SK-N-SH (cell line): ENCODE measurements at regions not wholly inside any gene's neighbourhood (a gene's known extent, or its start where the extent isn't known, plus 50 kb on each side); places are given as distances from the start of the nearest gene placed in this dataset.

Experiments used
- CTCF ChIA-PET: fragments of 300-600, 350-600 bp; formaldehyde crosslinking; extraction: SDS; loops from one replicate; lab custom pipeline; 2021; lab: Yijun Ruan, JAX
- POLR2A ChIA-PET: fragments of 350-600 bp; sonication (Branson Sonifier 250); formaldehyde crosslinking; extraction: SDS; loops from one replicate; lab custom pipeline; 2020; ENCODE audit warnings: antibody characterized with exemption, inconsistent platforms; lab: Yijun Ruan, JAX
- DNase-seq: peaks from one replicate; pipeline ENCODE4 v3.0.0; 2012
- H2AFZ ChIP-seq: fragments of 200-600 bp; sonication (generic); 2 replicates; pipeline ENCODE4 v1.8.1; 2016; ENCODE audit warnings: antibody characterized with exemption, mild to moderate bottlenecking, low read depth
- H3F3A ChIP-seq: fragments of 200-600 bp; sonication (generic); replicated peaks from 2 replicates; pipeline ENCODE3; 2016; ENCODE audit warnings: antibody characterized with exemption, mild to moderate bottlenecking; ENCODE audit not compliant: insufficient read depth
- H3K27ac ChIP-seq, 2 experiments: fragments of 200-500 bp in 1 of 2; fragments of 200-600 bp in 1 of 2; sonication (Bioruptor generic) in 1 of 2; sonication (generic), shearing (Covaris generic) in 1 of 2; 2 replicates each; pipeline versions ENCODE4 v1.5.1 to v1.6.1; 2014 to 2016; ENCODE audit warnings: low read depth in 2 of 2, inconsistent platforms in 1 of 2, low read length in 1 of 2, mild to moderate bottlenecking in 1 of 2, mixed read lengths in 1 of 2
- H3K27me3 ChIP-seq: fragments of 200-600 bp; sonication (generic), shearing (Covaris generic); 2 replicates; pipeline ENCODE4 v1.6.1; 2016; ENCODE audit warnings: mixed run types; ENCODE audit not compliant: insufficient read depth
- H3K36me3 ChIP-seq, 2 experiments: fragments of 200-500 bp in 1 of 2; fragments of 200-600 bp in 1 of 2; sonication (Bioruptor generic) in 1 of 2; sonication (generic) in 1 of 2; replicated peaks in 1 of 2; 2 replicates each; pipeline versions ENCODE3 to v1.5.1; 2014 to 2016; ENCODE audit warnings: low read length in 1 of 2, mild to moderate bottlenecking in 1 of 2; ENCODE audit not compliant: insufficient read depth in 2 of 2, control insufficient read depth in 1 of 2
- H3K4me1 ChIP-seq, 2 experiments: fragments of 200-500 bp in 1 of 2; fragments of 200-600 bp in 1 of 2; sonication (Bioruptor generic) in 1 of 2; sonication (generic), shearing (Covaris generic) in 1 of 2; 2 replicates each; pipeline versions ENCODE4 v1.5.1 to v1.6.1; 2014 to 2016; ENCODE audit warnings: low read depth in 1 of 2, low read length in 1 of 2, mixed run types in 1 of 2; ENCODE audit not compliant: insufficient read depth in 2 of 2, control insufficient read depth in 1 of 2
- H3K4me2 ChIP-seq: fragments of 200-600 bp; sonication (generic), shearing (Covaris generic); 2 replicates; pipeline ENCODE4 v1.6.1; 2017; ENCODE audit warnings: mixed run types
- H3K4me3 ChIP-seq, 2 experiments: fragments of 200-500 bp in 1 of 2; fragments of 200-600 bp in 1 of 2; sonication (Bioruptor generic) in 1 of 2; sonication (generic), shearing (Covaris generic) in 1 of 2; 2 replicates each; pipeline versions ENCODE4 v1.5.1 to v1.8.1; 2014 to 2016; ENCODE audit warnings: low read depth in 2 of 2, inconsistent platforms in 1 of 2, low read length in 1 of 2, mild to moderate bottlenecking in 1 of 2, mixed read lengths in 1 of 2, moderate library complexity in 1 of 2
- H3K79me2 ChIP-seq: fragments of 200-600 bp; sonication (generic); 2 replicates; pipeline ENCODE4 v1.8.1; 2017; ENCODE audit warnings: mild to moderate bottlenecking; ENCODE audit not compliant: insufficient read depth
- H3K9ac ChIP-seq: fragments of 200-600 bp; sonication (generic); 2 replicates; pipeline ENCODE4 v1.6.1; 2017; ENCODE audit warnings: mixed run types
- H3K9me2 ChIP-seq: fragments of 200-600 bp; sonication (generic); 2 replicates; pipeline ENCODE4 v1.6.1; 2017; ENCODE audit warnings: mixed run types
- H3K9me3 ChIP-seq: fragments of 200-600 bp; sonication (generic); 2 replicates; pipeline ENCODE4 v1.6.1; 2017; ENCODE audit warnings: mixed run types, mild to moderate bottlenecking, moderate library complexity
- H4K20me1 ChIP-seq: fragments of 200-600 bp; sonication (generic); 2 replicates; pipeline ENCODE4 v1.6.1; 2017; ENCODE audit warnings: mild to moderate bottlenecking, mixed run types; ENCODE audit not compliant: insufficient read depth
- CHD2 ChIP-seq: fragments of 150-350 bp; IDR thresholded peaks from 2 replicates; pipeline ENCODE4 v1.6.1; 2018; ENCODE audit warnings: low read length; ENCODE audit not compliant: partially characterized antibody
- ELF1 ChIP-seq: IDR thresholded peaks from 2 replicates; pipeline ENCODE4 v1.4.0; 2012
- EP300 ChIP-seq, 2 experiments: IDR thresholded peaks; 2 replicates each; pipeline versions ENCODE4 v1.4.0 to v1.6.1; 2012; ENCODE audit warnings: borderline replicate concordance in 1 of 2, low read depth in 1 of 2, low read length in 1 of 2
- FOSL2 ChIP-seq: IDR thresholded peaks from 2 replicates; pipeline ENCODE4 v1.4.0; 2012; ENCODE audit warnings: low read depth, mild to moderate bottlenecking, moderate library complexity, borderline replicate concordance
- FOXJ3 ChIP-seq: sonication (generic); formaldehyde crosslinking; IDR thresholded peaks from 2 replicates; pipeline ENCODE4 v1.5.1; 2020; ENCODE audit warnings: mild to moderate bottlenecking, missing genetic modification reagents
- GABPA ChIP-seq: IDR thresholded peaks from 2 replicates; pipeline ENCODE4 v1.4.0; 2012; ENCODE audit warnings: low read depth, mild to moderate bottlenecking
- MEF2A ChIP-seq: IDR thresholded peaks from 2 replicates; pipeline ENCODE4 v1.4.0; 2012; ENCODE audit warnings: low read depth, borderline replicate concordance
- MXI1 ChIP-seq: IDR thresholded peaks from 2 replicates; pipeline ENCODE4 v1.6.1; 2012; ENCODE audit warnings: mild to moderate bottlenecking, low read depth, low read length, improper control_type of control experiment
- NFIC ChIP-seq: IDR thresholded peaks from 2 replicates; pipeline ENCODE4 v1.4.0; 2012; ENCODE audit warnings: borderline replicate concordance
- PBX3 ChIP-seq: IDR thresholded peaks from 2 replicates; pipeline ENCODE4; 2012
- RAD21 ChIP-seq: IDR thresholded peaks from 2 replicates; pipeline ENCODE4 v1.6.1; 2012; ENCODE audit warnings: mild to moderate bottlenecking, low read length
- RCOR1 ChIP-seq: fragments of 150-350 bp; IDR thresholded peaks from 2 replicates; pipeline ENCODE4 v1.6.1; 2017; ENCODE audit warnings: antibody characterized with exemption, low read length
- RFX5 ChIP-seq: IDR thresholded peaks from 2 replicates; pipeline ENCODE4 v1.6.1; 2012; ENCODE audit warnings: mild to moderate bottlenecking, improper control_type of control experiment, low read length
- SIN3A ChIP-seq: IDR thresholded peaks from 2 replicates; pipeline ENCODE4 v1.6.1; 2012; ENCODE audit warnings: low read depth, mild to moderate bottlenecking, low read length, moderate library complexity, borderline replicate concordance
- SMC3 ChIP-seq: IDR thresholded peaks from 2 replicates; pipeline ENCODE4 v1.6.1; 2012; ENCODE audit warnings: low read depth, low read length, improper control_type of control experiment
- TAF1 ChIP-seq: IDR thresholded peaks from 2 replicates; pipeline ENCODE4 v1.6.1; 2012; ENCODE audit warnings: low read depth, mild to moderate bottlenecking, low read length, moderate library complexity, borderline replicate concordance
- USF1 ChIP-seq: IDR thresholded peaks from 2 replicates; pipeline ENCODE4 v1.4.0; 2012; ENCODE audit warnings: low read depth, borderline replicate concordance
- WGBS: methylation state at CpG from one replicate; pipeline ENCODE4 v1.1.6; 2017; ENCODE audit warnings: low lambda C conversion rate; 5-methylcytosine and 5-hydroxymethylcytosine counted together
- TF ChIP-seq, protein P1 (sequence below): fragments of 150-350 bp; IDR thresholded peaks from 2 replicates; pipeline ENCODE4 v1.6.1; 2016; ENCODE audit warnings: mild to moderate bottlenecking, low read depth, low read length
- TF ChIP-seq, protein P2 (sequence below): IDR thresholded peaks from 2 replicates; pipeline ENCODE4 v1.4.0; 2012; ENCODE audit warnings: low read depth

DNA sequence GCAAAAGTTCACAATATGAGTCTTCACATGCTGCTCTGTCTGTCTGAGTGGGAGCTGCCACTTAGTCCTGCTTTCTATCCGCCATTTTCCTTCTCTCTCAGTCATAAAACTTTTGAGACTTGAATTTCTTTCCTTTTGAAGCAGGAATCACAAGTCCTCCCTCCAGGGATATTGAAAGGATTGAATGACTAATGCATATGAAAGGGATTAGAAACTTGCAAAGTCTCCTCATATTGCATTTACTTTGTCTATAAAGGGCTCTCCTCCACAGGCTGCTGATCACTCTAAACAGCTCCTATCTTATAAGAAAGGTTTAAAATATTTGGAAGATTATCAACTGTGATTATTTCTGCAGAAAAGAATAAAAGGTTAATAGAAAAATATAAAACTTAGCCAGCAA lies 879.1 kb downstream of the ARAP2 start:
- no peak overlapping the region for H2AFZ ChIP-seq
- H4K20me1 ChIP-seq = no peaks in the 10 kb centered on the region
- TF ChIP-seq NFIC (no peak), TAF1 (no peak), ELF1 (no peak), RAD21 (no peak), RCOR1 (no peak), SIN3A (no peak), CHD2 (no peak)
- TF ChIP-seq, all 33 proteins: peak for 0
- Histone ChIP-seq H3K9ac (no peak overlapping the region), H3K4me1 (no peaks in the 10 kb centered on the region), H3K79me2 (no peaks in the 10 kb centered on the region), H3K36me3 (no peaks in the 10 kb centered on the region), H3K4me3 (no peak overlapping the region), H3K9me3 (no peaks in the 10 kb centered on the region), H3K9me2 (no peaks in the 10 kb centered on the region), H3K4me2 (no peak overlapping the region), H3K27ac (no peak overlapping the region), H3K27me3 (no peaks in the 10 kb centered on the region), H3F3A (no peaks in the 10 kb centered on the region)
- CTCF ChIA-PET = no interaction called here
- POLR2A ChIA-PET = no interaction called here
- no peak for DNase-seq
- 4% methylated on average over 1 of the region's 1 CpG for WGBS

- Histone ChIP-seq H3K4me3 (no peak overlapping the region), H3K27me3 (no peaks in the 10 kb centered on the region), H3K9me2 (no peaks in the 10 kb centered on the region), H3F3A (no peaks in the 10 kb centered on the region), H3K9me3 (no peaks in the 10 kb centered on the region), H4K20me1 (no peaks in the 10 kb centered on the region), H3K36me3 (no peaks in the 10 kb centered on the region), H3K4me2 (no peak overlapping the region), H3K79me2 (no peaks in the 10 kb centered on the region), H2AFZ (no peak overlapping the region), H3K4me1 (no peaks in the 10 kb centered on the region), H3K27ac (no peak overlapping the region), H3K9ac (no peak overlapping the region)
- no peak for DNase-seq
- ChIA-PET POLR2A (no interaction called here), CTCF (no interaction called here)
- TF ChIP-seq EP300 (IDR thresholded peaks at IDR 0.05; ENCODE audit: borderline replicate concordance in 1 of 2, low read depth in 1 of 2, low read length in 1 of 2) = no peak
- TF ChIP-seq CHD2 = no peak
- TF ChIP-seq MEF2A = no peak
- WGBS = 8% methylated on average over 2 of the region's 2 CpGs
These were observed 844.4 kb downstream of the ARAP2 start for GRCh38 chr4:35399912-35400311.

GRCh38 chr4:35423104-35423503 lies 821.2 kb downstream of the ARAP2 start:
- H3K4me1 ChIP-seq = no peaks in the 10 kb centered on the region
- TF ChIP-seq MEF2A (no peak), FOSL2 (no peak), GABPA (no peak), FOXJ3 (CRISPR knock-in tag) (no peak), PBX3 (no peak), EP300 (IDR thresholded peaks at IDR 0.05; ENCODE audit: borderline replicate concordance in 1 of 2, low read depth in 1 of 2, low read length in 1 of 2) (no peak), USF1 (no peak), MXI1 (no peak), SMC3 (no peak), TAF1 (no peak), RFX5 (no peak)
- TF ChIP-seq, protein P1, sequence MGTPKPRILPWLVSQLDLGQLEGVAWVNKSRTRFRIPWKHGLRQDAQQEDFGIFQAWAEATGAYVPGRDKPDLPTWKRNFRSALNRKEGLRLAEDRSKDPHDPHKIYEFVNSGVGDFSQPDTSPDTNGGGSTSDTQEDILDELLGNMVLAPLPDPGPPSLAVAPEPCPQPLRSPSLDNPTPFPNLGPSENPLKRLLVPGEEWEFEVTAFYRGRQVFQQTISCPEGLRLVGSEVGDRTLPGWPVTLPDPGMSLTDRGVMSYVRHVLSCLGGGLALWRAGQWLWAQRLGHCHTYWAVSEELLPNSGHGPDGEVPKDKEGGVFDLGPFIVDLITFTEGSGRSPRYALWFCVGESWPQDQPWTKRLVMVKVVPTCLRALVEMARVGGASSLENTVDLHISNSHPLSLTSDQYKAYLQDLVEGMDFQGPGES = no peak
- TF ChIP-seq, protein P2, sequence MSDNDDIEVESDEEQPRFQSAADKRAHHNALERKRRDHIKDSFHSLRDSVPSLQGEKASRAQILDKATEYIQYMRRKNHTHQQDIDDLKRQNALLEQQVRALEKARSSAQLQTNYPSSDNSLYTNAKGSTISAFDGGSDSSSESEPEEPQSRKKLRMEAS = no peak

More at GRCh38 chr4:35423104-35423503, 821.2 kb downstream of the ARAP2 start:
- Histone ChIP-seq H2AFZ (no peak overlapping the region), H3K27ac (no peak overlapping the region), H3K36me3 (no peaks in the 10 kb centered on the region), H3K9ac (no peak overlapping the region), H3K27me3 (no peaks in the 10 kb centered on the region), H3K4me2 (no peak overlapping the region), H3F3A (no peaks in the 10 kb centered on the region), H3K79me2 (no peaks in the 10 kb centered on the region), H3K9me3 (no peaks in the 10 kb centered on the region), H3K4me3 (no peak overlapping the region), H3K9me2 (no peaks in the 10 kb centered on the region), H4K20me1 (no peaks in the 10 kb centered on the region)
- ChIA-PET POLR2A (no interaction called here), CTCF (no interaction called here)
- no peak for DNase-seq
- WGBS = 27% methylated on average over 1 of the region's 1 CpG
